Left cardiac atrium (tissue), 4 donors: ENCODE measurements at regions not wholly inside any gene's neighbourhood (a gene's known extent, or its start where the extent isn't known, plus 50 kb on each side); places are given as distances from the start of the nearest gene placed in this dataset.

Source experiments
- ATAC-seq, 2 donors: fragments of 200-7000 bp; cut with Tn5 transposase; one replicate each; pipeline ENCODE4 v1.9.1; 2020; ENCODE audit warnings: mild to moderate bottlenecking in 2 of 2, moderate library complexity in 2 of 2
- DNase-seq: peaks from one replicate; pipeline ENCODE4 v3.0.0-alpha.2; 2020
- intact Hi-C, 2 donors: fragments of 100-400 bp; cut with DNase I; formaldehyde crosslinking; loops; one replicate each; pipeline versions ENCODE4 v1.14.1 to v1.15.1; 2022 to 2023
- donor health status: DM: no; HTN: yes; CAD: no.
- donor health status: DM: no; HTN: yes; CAD: no; lungs with severe emphysema.
- donor health status: DM: yes; HTN: yes; CAD: no.
- donor health status: Dilated cardiomyopathy.

DNA sequence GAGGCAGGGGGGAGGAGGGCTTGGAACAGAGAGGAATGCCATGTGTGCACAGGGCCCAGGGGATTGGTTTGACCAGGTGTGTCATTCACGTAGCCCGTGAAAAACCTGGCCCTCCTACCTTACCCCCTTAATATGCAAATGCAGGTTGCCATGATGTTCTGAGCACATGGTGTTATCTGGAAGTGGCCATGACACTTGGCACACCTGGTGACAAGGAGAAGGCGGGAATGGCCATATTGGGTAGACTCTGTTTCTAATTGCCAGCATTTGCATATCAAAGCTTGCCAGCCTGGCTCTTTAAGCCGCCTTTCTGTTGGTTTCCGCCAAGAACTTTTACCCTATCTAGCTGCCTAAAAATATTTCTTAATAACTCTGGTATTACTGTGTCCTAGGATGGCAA lies 202.1 kb upstream of the DPH6 start:
- DNase-seq = no peak
- ATAC-seq = no peak
- intact Hi-C loops = no loop called here

DNA sequence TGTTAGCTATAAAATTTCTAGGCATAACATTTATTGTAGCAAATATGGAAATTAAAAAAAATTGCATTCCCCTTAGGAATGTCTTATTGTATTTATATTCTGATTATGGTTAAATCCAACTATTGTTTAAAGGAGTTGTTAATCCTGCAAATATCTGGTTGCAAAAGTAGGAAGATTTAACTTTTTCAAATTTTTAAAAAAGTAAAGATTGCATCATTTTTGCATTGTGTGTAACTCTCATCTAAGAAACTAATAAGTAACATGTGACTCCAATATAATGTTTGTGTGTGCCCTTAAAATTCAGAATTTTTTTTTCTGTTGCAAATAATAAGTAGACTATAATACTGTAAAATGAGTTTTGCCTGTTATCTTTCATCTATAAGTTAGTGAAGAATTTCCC lies 204.1 kb upstream of the DPH6 start:
- intact Hi-C loops = loop anchor here in 1 of 2 donors (5.0 to 10.0 kb wide), 2 partner anchors 165 to 233 kb away; no protein-coding TSS in a partner anchor
- DNase-seq = no peak
- ATAC-seq = no peak

DNA sequence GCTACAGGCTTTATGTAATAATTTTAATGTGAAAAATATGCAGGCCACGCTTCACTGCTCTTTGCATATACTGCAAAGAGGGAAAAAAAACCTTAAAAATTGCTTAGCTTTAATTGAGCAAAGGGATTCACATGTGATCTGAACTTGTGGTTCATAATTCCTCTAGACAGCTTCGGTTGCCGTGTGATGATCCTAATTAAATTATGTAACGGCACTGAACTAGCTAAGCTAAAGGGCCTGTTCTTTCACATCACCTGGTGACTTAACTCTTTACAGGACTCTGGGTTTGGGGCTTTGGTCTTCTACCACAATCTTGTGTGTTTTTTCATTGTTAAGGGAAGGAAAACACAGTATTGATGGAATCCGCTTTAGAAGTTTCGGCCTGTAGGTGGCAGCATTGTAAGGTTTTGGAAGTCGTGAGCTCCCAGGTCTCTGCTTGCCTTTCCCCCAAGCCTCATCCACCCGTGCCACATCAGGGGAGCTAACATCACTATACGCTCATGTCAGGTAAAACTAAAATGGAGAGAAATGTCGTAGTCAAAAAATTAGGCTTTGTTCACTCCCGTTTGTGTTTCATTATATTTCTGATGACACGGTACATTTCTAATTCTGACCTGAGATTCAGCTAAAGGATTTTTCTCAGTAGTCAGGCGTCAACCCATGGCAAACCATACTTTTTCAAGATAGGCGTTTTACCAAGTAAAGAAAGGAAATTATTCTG lies 205.6 kb upstream of the DPH6 start:
- intact Hi-C loops = loop anchor here in 1 of 2 donors (5.0 to 10.0 kb wide), 2 partner anchors 163 to 234 kb away; no protein-coding TSS in a partner anchor
- ATAC-seq = peak; percentile 80 to 86

DNA sequence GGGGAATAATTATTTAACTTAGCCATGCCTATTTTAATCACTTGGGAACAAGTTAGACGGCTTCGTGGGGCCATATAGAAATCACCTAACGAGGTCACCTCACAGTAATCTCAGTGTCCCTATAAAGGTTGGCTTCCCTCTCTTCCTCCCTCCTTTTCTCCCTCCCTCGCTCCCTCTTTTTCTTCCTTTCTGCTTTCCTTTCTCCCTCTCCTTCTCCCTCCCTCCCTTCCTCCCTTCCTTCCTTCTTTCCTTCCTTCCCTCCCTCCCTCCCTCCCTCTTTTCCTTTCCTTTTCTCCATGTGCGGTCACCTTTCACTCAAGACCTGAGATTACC lies 206.1 kb upstream of the DPH6 start:
- DNase-seq (no peak), ATAC-seq (no peak)
- intact Hi-C loops = loop anchor here in 1 of 2 donors (5.0 to 10.0 kb wide), 2 partner anchors 163 to 235 kb away; no protein-coding TSS in a partner anchor

More for the DNA sequence above, 205.6 kb upstream of the DPH6 start:
- peak; percentile 79 for DNase-seq

DNA sequence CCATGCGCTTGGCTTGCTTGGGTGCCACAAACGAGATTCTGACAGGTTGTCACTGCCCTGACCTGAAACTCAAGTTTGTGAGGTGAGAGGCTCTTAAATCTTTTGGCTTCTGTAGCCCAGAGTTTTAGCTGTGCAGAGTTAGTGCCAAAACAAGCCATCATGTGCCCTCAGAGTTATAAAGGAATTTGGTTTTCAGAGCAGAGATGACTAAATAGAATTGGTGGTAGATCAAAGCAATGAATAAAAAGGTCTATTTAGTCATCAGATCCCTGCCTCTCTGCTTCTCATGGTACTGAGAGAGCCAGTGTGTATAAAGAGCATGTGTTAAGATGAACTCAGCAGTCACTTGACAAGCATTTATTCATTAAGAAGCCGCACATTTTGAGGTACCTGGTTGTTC lies 207.5 kb upstream of the DPH6 start:
- ATAC-seq (peak in 1 of 2 donors; percentile 58), DNase-seq (no peak)
- intact Hi-C loops = loop anchor here in 1 of 2 donors (5.0 to 10.0 kb wide), 2 partner anchors 161 to 236 kb away; no protein-coding TSS in a partner anchor

DNA sequence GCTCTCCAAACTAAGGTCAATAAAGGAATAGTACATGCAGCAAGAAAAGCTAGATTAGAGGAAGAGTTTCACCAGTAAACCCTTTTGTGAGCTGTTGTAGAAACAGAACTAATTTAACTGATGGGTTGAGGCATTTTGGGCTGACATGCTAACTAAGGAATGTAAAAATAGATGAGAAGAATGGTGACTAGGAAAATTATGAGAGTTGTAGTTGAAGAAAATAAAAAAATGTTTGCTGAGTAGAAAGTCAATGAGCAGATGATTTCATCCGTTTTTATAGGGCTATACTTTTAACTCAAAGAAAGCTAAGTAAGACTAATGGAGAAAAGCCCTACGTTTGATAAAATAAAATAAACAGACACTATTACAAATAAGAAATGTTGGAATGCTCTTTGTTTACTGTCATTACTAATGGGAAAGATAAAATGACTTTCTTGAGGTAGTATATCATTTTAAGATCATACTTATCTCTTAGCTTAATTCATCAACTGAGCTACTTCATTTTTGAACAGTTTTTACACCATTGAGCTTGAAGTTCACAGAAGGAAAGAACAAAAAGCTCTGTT lies 209.4 kb upstream of the DPH6 start:
- ATAC-seq = no peak
- intact Hi-C loops = loop anchor here in 1 of 2 donors (10.0 kb wide), 1 partner anchor 159 kb away; no protein-coding TSS in a partner anchor
- no peak for DNase-seq

DNA sequence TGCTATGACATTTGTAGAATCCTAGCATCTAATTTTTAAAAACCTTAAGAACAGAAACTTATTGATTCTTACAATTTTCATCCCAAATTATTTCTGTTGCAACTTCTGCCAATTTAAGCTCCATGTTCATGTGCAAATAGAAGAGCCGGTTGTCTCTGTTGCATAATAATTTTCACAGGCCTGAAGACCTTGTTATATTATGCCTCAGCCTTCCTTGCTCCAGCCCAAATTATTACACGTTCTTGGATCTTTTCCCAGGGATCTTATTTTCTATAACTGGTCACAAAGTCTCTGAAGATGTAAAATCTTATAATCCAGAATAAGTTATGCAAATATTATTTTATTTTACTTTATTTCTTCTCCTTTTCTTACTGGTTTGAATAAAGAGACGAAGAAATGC lies 210.7 kb upstream of the DPH6 start:
- intact Hi-C loops = loop anchor here in 1 of 2 donors (10.0 kb wide), 1 partner anchor 158 kb away; no protein-coding TSS in a partner anchor
- ATAC-seq = no peak
- no peak for DNase-seq

DNA sequence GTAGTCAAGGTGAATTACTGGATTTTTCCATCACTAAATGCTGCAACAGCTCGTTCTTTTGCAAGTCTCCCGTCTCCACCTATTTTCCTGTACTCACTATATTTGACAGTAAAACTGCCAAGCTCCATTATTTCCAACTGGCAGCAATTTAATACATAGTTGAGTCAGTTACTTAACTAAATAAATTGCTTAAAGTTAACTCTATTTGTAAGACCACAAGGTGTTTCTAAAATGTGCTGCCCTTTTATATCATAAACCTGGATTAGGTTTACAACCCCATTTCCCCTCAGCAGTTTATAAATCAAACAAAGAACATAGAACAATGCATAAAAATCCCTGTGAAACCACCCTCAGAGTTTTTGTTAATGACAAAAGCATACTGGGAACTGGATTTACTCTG lies 211.4 kb upstream of the DPH6 start:
- DNase-seq = no peak
- ATAC-seq = no peak
- intact Hi-C loops = loop anchor here in 1 of 2 donors (10.0 kb wide), 1 partner anchor 157 kb away; no protein-coding TSS in a partner anchor

DNA sequence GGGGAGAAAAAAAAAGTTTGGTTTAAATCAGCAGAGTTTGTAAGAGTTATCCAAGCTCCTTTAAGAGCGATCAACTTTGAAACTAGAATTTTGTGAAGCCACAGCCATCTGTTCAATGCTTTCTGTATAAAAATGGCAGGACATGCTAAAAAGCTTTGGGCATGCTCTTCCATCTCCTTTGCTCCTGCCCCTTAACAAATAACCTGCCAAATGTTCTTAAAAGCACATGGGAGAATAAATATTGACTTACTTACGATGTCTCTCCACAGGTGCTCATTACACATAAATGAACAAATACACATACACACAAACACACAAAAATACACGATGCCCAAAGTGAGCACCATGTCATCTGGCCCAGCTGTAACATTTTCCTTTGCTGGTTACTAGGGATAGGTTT lies 211.8 kb upstream of the DPH6 start:
- intact Hi-C loops = loop anchor here in 1 of 2 donors (10.0 kb wide), 1 partner anchor 157 kb away; no protein-coding TSS in a partner anchor
- DNase-seq (no peak), ATAC-seq (no peak)

DNA sequence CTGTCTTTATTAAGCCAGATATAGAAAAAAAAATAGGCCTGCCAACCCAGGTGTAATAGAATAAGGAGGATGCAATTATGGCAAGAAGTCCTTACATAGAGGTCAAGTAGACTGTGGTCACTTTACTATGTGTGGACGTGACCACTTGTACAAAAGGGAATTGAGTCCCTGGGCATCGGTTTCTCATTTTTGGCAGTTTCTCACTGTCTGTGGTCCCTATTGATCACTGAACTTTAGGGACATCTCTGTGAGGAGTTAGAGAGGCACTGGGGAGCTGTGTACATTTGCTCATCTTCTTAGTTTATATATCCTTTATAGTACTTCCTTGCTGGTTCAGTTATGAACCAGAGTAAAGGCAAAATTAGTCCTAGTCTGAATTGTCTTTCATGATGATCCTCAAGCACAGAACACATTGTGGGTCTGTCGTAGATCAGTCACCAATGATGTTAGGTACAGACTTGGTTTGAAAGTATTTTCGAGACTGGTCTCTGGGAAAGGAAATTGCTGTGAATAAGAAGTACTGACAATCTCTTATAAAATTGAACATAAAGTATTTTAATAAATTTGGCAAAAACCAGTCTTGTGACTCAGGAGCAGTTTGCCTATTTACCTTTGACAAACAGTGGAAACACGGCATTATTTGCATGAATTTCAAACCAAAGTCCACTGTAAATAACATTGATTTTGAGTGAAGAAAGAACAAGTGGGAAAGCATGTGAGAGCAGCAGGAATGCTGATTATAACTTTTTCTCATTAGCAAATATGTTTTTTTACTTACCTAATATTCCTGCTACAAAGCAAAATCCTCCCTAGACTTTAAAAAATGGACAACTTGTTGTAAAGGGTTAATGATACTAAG lies 218.9 kb upstream of the DPH6 start:
- no peak for ATAC-seq
- DNase-seq = no peak
- intact Hi-C loops = no loop called here

DNA sequence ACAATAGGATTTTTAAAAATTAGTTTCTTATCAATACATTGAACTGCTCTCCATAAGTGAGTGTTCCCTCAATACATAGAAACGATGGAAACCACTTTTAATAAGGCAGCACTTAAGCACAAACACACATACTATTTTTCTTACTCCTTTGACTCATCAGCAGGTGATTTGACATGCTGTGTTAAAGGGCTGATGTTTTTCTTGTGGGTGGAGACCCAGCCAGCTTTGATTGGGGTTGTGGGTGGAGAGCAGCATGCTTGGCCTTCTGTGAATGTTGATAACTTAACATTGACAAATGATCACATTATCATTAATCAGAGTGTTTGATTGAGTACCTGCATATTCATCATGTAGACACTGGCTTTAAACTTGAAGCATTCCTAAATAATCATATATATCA lies 223.0 kb upstream of the DPH6 start:
- intact Hi-C loops = no loop called here
- no peak for DNase-seq
- ATAC-seq = no peak

DNA sequence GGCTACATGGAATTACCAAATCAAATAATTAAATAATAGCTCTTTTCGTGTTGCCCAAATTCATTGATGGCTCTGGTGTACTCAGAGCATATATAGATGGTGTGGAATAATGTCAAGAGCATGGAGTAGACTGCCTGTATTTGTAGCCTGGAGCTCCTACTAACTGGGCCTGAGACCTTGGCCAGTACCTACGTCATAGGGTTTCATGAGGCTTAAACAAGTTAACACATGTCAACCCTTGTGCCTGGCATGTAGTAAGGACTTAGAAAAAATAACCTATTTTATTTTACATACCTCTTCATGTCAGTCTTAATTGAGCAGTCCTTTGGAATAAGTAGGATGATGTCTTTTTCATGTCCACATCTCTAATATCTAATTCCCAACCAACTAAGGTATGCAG lies 223.7 kb upstream of the DPH6 start:
- DNase-seq (no peak), ATAC-seq (no peak)
- intact Hi-C loops = no loop called here

DNA sequence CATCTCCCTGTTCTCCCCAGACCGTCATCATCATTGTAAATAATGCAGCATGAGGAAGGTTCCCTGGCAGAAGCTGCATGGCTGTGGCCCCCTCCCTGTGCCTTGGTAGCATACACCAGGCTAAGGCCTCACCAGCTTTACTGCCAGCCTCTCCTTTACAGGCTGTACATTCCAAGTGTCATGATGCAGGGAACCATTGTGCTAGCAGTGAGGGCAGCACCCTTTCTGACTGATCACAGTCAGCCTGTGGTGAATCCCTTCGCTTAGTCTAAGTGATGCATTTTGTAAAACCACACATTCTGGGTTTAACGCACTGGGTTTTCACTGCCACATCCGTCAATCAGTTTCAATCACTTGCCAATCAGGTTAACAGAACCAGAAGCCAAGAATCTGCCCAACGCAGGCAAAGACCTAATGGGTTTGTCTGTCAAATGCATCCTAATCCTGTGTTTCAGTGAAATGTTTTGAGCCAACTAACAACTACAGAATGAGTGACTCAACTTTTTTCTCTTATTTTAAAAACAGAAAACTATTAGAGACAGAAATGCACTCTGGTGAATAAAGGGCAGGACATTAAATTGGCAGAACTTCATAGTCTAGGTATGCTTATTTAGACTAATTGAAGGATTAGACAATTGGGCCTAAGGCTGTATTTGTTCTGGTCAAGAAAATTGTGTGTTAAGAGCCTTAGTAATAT lies 225.9 kb upstream of the DPH6 start:
- no peak for ATAC-seq
- intact Hi-C loops = no loop called here

DNA sequence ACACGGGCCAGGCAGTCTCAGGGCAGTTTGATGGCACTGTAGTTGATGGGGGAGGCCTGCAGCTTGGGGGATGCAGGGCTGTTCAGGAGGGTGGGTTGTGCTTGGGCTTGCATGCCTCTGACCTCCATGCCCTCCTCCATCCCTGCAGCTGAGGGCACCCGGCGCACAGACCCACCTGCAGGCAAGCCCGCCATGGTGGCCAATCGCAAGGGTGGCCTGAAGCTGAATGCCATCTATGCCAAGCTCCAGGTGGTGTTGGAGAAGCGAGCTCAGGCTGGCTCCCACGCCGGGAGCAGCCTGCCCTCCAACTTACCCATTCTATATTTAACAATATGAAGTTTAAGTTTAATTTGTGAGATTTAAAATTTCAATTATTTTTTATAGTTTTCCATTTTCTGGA lies 228.7 kb upstream of the DPH6 start:
- ATAC-seq = no peak
- no peak for DNase-seq
- intact Hi-C loops = no loop called here

More for the DNA sequence above, 225.9 kb upstream of the DPH6 start:
- no peak for DNase-seq

DNA sequence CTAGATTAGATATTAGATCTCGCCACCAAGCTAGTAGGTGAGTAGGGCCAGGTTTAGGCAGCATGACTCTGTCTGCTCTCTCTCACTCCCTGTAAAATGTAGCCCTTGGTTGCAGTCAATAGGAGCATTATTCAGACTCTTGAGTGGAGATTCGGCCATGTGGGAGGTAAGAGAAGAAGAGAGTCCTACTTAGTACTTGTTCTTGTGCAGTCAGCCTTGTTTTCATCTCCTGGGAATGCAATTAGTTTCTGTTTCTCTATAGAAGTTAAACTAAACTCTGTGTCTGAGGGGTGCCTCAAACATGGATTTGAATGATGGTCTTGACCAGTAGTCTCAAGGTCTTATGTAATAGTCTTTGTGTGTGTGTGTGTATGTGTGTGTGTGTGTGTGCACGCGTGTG lies 229.5 kb upstream of the DPH6 start:
- ATAC-seq (no peak), DNase-seq (no peak)
- intact Hi-C loops = no loop called here

DNA sequence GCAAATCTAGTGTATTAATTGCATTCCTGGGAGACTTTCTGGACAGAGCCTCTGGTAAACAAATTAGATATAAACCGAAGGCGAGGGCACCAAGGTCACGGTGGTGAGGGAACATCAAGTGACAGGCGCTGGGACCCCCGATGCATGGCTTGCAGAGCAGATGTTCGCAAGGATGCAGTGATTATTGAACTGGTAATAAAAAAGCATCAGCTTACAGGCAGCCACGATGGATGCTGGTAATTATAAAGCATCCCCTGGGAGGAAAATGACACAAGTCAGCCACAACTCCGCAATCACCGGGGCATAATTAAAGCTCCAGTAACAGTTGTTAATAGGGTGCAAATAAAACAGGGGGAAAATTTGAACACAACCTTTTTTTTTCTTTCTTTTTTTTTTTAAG lies 231.1 kb upstream of the DPH6 start:
- DNase-seq = no peak
- intact Hi-C loops = no loop called here
- ATAC-seq = no peak

DNA sequence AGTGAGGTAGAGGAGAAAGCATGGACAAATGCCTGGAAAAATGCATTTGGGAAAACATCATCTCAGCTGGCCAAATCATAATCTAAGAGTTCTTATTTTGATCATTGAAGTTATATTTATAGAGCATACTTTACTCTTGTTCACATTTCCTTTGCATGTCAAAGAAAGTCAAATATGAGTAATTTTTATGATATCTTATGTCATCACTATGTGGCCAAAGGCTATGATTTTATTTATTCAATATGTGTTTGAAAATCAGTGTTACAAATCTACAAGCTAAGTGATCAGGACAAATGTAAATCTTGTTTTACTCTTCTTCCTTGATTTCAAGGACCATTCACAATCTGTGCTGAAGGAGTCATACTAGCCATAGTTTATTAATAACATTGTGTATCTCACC lies 237.2 kb upstream of the DPH6 start:
- ATAC-seq (no peak), DNase-seq (no peak)
- intact Hi-C loops = no loop called here

DNA sequence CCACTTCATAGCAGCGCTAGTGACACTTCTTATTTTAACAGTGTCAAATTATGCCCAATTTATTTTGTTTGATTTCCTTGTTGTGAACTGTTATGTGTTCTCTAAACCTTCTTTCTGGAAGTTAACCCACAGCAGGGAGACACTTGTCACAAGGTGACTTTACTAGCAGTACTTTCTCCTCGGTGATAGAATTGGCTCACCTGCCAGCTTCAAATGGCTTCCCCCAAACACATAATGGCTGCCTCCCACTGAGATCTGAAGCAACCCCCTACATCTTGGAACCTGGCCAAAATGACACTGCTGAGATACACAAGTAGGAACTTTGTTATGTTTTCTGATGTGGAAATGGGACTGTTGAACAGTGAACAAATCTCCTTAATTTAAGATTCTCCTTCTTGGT lies 238.8 kb upstream of the DPH6 start:
- intact Hi-C loops = no loop called here
- DNase-seq = no peak
- ATAC-seq = no peak

DNA sequence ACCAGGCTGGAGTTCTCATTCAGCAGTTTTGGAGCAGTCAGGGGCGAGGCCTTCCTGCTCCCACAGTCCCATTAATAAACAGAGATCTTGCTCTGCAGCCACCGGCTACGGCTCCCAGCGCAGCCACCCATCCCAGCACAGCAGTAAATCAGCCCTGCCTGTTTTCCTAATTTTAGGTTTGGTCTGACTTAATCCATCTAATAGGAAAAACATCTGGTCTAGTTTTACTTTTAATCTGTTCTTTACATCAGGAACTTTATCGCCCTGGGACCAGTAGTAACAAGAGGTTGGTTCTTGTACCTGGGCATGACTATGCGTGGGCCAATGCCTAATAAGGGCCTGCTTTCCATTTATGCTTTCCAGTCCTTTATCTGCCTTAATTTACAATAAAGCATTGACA lies 264.0 kb upstream of the DPH6 start:
- intact Hi-C loops = no loop called here
- ATAC-seq = no peak
- no peak for DNase-seq
